ENCODE measurements at regions not wholly inside any gene's neighbourhood (a gene's known extent, or its start where the extent isn't known, plus 50 kb on each side); places are given as distances from the start of the nearest gene placed in this dataset.

- TF ChIP-seq, protein P1, sequence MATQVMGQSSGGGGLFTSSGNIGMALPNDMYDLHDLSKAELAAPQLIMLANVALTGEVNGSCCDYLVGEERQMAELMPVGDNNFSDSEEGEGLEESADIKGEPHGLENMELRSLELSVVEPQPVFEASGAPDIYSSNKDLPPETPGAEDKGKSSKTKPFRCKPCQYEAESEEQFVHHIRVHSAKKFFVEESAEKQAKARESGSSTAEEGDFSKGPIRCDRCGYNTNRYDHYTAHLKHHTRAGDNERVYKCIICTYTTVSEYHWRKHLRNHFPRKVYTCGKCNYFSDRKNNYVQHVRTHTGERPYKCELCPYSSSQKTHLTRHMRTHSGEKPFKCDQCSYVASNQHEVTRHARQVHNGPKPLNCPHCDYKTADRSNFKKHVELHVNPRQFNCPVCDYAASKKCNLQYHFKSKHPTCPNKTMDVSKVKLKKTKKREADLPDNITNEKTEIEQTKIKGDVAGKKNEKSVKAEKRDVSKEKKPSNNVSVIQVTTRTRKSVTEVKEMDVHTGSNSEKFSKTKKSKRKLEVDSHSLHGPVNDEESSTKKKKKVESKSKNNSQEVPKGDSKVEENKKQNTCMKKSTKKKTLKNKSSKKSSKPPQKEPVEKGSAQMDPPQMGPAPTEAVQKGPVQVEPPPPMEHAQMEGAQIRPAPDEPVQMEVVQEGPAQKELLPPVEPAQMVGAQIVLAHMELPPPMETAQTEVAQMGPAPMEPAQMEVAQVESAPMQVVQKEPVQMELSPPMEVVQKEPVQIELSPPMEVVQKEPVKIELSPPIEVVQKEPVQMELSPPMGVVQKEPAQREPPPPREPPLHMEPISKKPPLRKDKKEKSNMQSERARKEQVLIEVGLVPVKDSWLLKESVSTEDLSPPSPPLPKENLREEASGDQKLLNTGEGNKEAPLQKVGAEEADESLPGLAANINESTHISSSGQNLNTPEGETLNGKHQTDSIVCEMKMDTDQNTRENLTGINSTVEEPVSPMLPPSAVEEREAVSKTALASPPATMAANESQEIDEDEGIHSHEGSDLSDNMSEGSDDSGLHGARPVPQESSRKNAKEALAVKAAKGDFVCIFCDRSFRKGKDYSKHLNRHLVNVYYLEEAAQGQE (IDR thresholded peaks at IDR 0.05) = no peak
- TF ChIP-seq GABPA (IDR thresholded peaks at IDR 0.05 in 1 of 2, conservative IDR thresholded peaks at IDR 0.05 in 1 of 2) (no peak), HNF4A (conservative IDR thresholded peaks at IDR 0.05) (no peak)
Observed at GRCh38 chr6:133697185-133697584, 191.7 kb upstream of the TCF21 start (continued).

GRCh38 chr6:133697666-133698065, 191.2 kb upstream of the TCF21 start:
- 64% methylated on average over 1 of the region's 1 CpG for WGBS
- H3K36me3 ChIP-seq (ENCODE audit: control insufficient read depth in 4 of 4, insufficient read depth in 3 of 4, low read depth in 1 of 4, low read length in 3 of 4) = no peaks in the 10 kb centered on the region
- H3K4me3 ChIP-seq (ENCODE audit: low read depth in 1 of 3, low read length in 3 of 3) = no peak overlapping the region
- no peak for DNase-seq (ENCODE audit: low spot score)
- peaks cover 0 to 4% (median 0%) of the 10 kb centered on the region in 4 donors for H3K9me3 ChIP-seq (ENCODE audit: control insufficient read depth in 4 of 4, low read length in 3 of 4)
- no peak overlapping the region for H3K27ac ChIP-seq (ENCODE audit: low read depth in 1 of 2, low read length in 2 of 2)
- H3K9ac ChIP-seq (ENCODE audit: low read depth in 1 of 2, low read length in 2 of 2) = no peak overlapping the region
- no peaks in the 10 kb centered on the region for H3K4me1 ChIP-seq (ENCODE audit: control insufficient read depth in 4 of 4, insufficient read depth in 4 of 4, low read length in 3 of 4)
- TF ChIP-seq, protein P1 (IDR thresholded peaks at IDR 0.05) = no peak
- TF ChIP-seq FOXA1 (IDR thresholded peaks at IDR 0.05) (no peak), HNF4G (IDR thresholded peaks at IDR 0.05) (no peak), ZBTB33 (IDR thresholded peaks at IDR 0.05) (no peak), RAD21 (IDR thresholded peaks at IDR 0.05) (no peak), MAX (IDR thresholded peaks at IDR 0.05) (no peak), GABPA (IDR thresholded peaks at IDR 0.05 in 1 of 2, conservative IDR thresholded peaks at IDR 0.05 in 1 of 2) (no peak), FOXA2 (IDR thresholded peaks at IDR 0.05) (no peak), EGR1 (IDR thresholded peaks at IDR 0.05; ENCODE audit: low read depth in 2 of 2) (no peak), YY1 (IDR thresholded peaks at IDR 0.05) (no peak), TAF1 (conservative IDR thresholded peaks at IDR 0.05) (no peak), JUND (IDR thresholded peaks at IDR 0.05) (no peak), SP1 (IDR thresholded peaks at IDR 0.05) (no peak), HNF4A (conservative IDR thresholded peaks at IDR 0.05) (no peak), NR2F2 (IDR thresholded peaks at IDR 0.05) (no peak)
- TF ChIP-seq, protein P2, sequence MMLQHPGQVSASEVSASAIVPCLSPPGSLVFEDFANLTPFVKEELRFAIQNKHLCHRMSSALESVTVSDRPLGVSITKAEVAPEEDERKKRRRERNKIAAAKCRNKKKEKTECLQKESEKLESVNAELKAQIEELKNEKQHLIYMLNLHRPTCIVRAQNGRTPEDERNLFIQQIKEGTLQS (IDR thresholded peaks at IDR 0.05) = no peak
- TF ChIP-seq, protein P3, sequence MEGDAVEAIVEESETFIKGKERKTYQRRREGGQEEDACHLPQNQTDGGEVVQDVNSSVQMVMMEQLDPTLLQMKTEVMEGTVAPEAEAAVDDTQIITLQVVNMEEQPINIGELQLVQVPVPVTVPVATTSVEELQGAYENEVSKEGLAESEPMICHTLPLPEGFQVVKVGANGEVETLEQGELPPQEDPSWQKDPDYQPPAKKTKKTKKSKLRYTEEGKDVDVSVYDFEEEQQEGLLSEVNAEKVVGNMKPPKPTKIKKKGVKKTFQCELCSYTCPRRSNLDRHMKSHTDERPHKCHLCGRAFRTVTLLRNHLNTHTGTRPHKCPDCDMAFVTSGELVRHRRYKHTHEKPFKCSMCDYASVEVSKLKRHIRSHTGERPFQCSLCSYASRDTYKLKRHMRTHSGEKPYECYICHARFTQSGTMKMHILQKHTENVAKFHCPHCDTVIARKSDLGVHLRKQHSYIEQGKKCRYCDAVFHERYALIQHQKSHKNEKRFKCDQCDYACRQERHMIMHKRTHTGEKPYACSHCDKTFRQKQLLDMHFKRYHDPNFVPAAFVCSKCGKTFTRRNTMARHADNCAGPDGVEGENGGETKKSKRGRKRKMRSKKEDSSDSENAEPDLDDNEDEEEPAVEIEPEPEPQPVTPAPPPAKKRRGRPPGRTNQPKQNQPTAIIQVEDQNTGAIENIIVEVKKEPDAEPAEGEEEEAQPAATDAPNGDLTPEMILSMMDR (IDR thresholded peaks at IDR 0.05; ENCODE audit: low read depth, low read length, missing input control) = no peak
- peaks cover 0 to 3% (median 0%) of the 10 kb centered on the region in 4 donors for H3K27me3 ChIP-seq (ENCODE audit: control insufficient read depth in 4 of 4, insufficient read depth in 4 of 4, low read length in 3 of 4)
